Erythroblast (primary cell): ENCODE measurements at regions not wholly inside any gene's neighbourhood (a gene's known extent, or its start where the extent isn't known, plus 50 kb on each side); places are given as distances from the start of the nearest gene placed in this dataset.

Source experiments
- GATA1 ChIP-seq: IDR thresholded peaks from 2 replicates; pipeline ENCODE4 v1.6.1; 2011; ENCODE audit warnings: low read depth, mild to moderate bottlenecking, control low read depth, low read length, moderate library complexity
- POLR2A ChIP-seq: IDR thresholded peaks from 2 replicates; pipeline ENCODE4 v1.6.1; 2011; ENCODE audit warnings: mild to moderate bottlenecking, low read length

- TF ChIP-seq POLR2A: no peak
- no peak for TF ChIP-seq GATA1
Observed at GRCh38 chr13:111950697-111951096, 116.3 kb upstream of the SOX1 start.
